ENCODE measurements at regions not wholly inside any gene's neighbourhood (a gene's known extent, or its start where the extent isn't known, plus 50 kb on each side); places are given as distances from the start of the nearest gene placed in this dataset.

- H3K27ac ChIP-seq, result no peak overlapping the region
- no peak for TF ChIP-seq CTCF (IDR thresholded peaks at IDR 0.05)
These were observed 100.6 kb upstream of the ST8SIA3 start for GRCh38 chr18:57251747-57252146.

DNA sequence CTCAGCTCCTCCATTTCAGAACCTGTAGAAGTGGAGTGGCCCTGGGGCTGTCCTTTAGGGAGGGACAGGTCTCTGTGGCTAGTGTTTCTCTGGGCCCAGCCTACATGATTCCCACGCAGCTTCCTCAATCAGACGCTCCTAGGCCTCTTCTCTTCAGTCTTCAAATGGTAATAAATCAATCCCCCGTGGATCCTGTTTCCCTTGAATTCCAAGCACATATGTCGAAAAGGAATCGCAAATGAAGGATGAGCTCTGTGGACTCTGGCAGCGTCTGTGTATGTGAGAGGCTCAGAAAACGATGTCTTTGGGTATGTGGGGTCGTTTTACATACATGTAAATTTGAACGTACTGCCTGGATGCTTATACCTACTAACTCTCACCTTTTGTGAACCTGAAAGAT lies 98.5 kb upstream of the ST8SIA3 start:
- H3K27me3 ChIP-seq, result no peaks in the 10 kb centered on the region
- H3K9me3 ChIP-seq, result no peaks in the 10 kb centered on the region
- TF ChIP-seq CTCF (IDR thresholded peaks at IDR 0.05), result no peak
- no peaks in the 10 kb centered on the region for H3K36me3 ChIP-seq
- no peak for ATAC-seq
- H3K4me1 ChIP-seq, result no peaks in the 10 kb centered on the region
- intact Hi-C loops (cut with DNase I), result no loop called here
- 68 to 74% methylated on average over 9 of the region's 9 CpGs for WGBS, 2 donors
- no peak for DNase-seq
- H3K27ac ChIP-seq, result no peak overlapping the region
- H3K4me3 ChIP-seq, result no peak overlapping the region

More at GRCh38 chr18:57251747-57252146, 100.6 kb upstream of the ST8SIA3 start:
- intact Hi-C loops (cut with DNase I), result no loop called here
- 92 to 96% methylated on average over 3 of the region's 3 CpGs for WGBS, 2 donors
- ATAC-seq (no peak), DNase-seq (no peak)
- Histone ChIP-seq H3K4me1 (no peaks in the 10 kb centered on the region), H3K27me3 (no peaks in the 10 kb centered on the region), H3K9me3 (no peaks in the 10 kb centered on the region), H3K36me3 (no peaks in the 10 kb centered on the region), H3K4me3 (no peak overlapping the region)

- DNase-seq (no peak), ATAC-seq (no peak)
- intact Hi-C loops (cut with DNase I), result no loop called here
- Histone ChIP-seq H3K9me3 (no peaks in the 10 kb centered on the region), H3K27me3 (peaks cover 0 to 5% (median 0%) of the 10 kb centered on the region in 7 donors), H3K36me3 (no peaks in the 10 kb centered on the region), H3K4me1 (no peaks in the 10 kb centered on the region), H3K27ac (no peak overlapping the region), H3K4me3 (no peak overlapping the region)
- no peak for TF ChIP-seq CTCF (IDR thresholded peaks at IDR 0.05)
- 74% methylated on average over 6 of the region's 6 CpGs for WGBS, 2 donors
These were observed 94.1 kb upstream of the ST8SIA3 start for GRCh38 chr18:57258131-57258777.

GRCh38 chr18:57267368-57267925 lies 84.9 kb upstream of the ST8SIA3 start:
- ATAC-seq, result no peak
- H3K36me3 ChIP-seq, result no peaks in the 10 kb centered on the region
- H3K27me3 ChIP-seq, result peaks cover 0 to 7% (median 5%) of the 10 kb centered on the region in 7 donors
- 30 to 39% methylated on average over 4 of the region's 4 CpGs for WGBS, 2 donors
- no peak overlapping the region for H3K4me3 ChIP-seq
- intact Hi-C loops (cut with DNase I), result no loop called here
- no peak for DNase-seq
- H3K9me3 ChIP-seq, result no peaks in the 10 kb centered on the region
- H3K27ac ChIP-seq, result no peak overlapping the region
- TF ChIP-seq CTCF (IDR thresholded peaks at IDR 0.05), result no peak
- no peaks in the 10 kb centered on the region for H3K4me1 ChIP-seq

Data from heart right ventricle (tissue), 16 donors.